Brain pericyte (primary cell): ENCODE measurements at regions not wholly inside any gene's neighbourhood (a gene's known extent, or its start where the extent isn't known, plus 50 kb on each side); places are given as distances from the start of the nearest gene placed in this dataset.

Source experiments
- DNase-seq: peaks from one replicate; pipeline ENCODE4 v3.0.0-alpha.2; 2012; ENCODE audit warnings: low read depth, low spot score

- no peak for DNase-seq
Measured at GRCh38 chr5:62017092-62017491, 288.9 kb upstream of the KIF2A start.

DNA sequence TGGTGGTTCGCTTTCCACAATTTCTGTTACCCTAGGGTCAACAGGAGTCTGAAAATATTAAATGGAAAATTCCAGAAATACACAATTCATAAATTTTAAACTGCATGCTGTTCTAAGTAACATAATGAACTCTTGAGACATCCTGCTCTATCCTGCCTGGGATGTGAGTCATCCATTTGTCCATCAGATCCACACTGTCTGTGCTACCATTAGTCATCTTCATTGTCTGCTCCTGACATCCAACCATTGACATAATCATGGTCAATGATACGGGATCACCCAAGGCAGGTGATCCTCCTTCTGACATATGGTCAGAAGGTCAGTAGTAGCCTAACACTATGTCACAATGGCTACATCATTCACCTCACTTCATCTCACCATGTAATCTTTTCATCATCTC lies 276.7 kb upstream of the KIF2A start:
- no peak for DNase-seq

DNA sequence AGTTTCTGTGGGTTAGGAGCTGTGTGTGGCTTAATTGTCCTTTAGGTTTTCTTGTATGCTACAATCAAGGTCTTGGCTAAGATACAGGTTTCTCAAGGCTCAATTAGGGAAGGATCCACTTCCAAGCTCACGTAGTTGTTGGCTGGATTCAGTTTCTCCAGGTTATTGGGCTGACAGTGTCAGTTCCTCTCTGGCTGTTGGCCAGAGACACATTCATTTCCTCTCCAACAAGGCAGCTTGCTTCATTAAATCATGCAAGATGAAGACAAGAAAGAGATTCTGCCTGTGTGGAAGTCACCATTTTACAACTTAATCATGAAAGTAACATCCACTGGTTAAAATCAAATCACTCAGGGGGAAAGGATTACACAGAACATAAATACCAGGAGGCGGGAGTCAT lies 275.7 kb upstream of the KIF2A start:
- DNase-seq = no peak

- no peak for DNase-seq
Measured at GRCh38 chr5:62038024-62038423, 268.0 kb upstream of the KIF2A start.

DNA sequence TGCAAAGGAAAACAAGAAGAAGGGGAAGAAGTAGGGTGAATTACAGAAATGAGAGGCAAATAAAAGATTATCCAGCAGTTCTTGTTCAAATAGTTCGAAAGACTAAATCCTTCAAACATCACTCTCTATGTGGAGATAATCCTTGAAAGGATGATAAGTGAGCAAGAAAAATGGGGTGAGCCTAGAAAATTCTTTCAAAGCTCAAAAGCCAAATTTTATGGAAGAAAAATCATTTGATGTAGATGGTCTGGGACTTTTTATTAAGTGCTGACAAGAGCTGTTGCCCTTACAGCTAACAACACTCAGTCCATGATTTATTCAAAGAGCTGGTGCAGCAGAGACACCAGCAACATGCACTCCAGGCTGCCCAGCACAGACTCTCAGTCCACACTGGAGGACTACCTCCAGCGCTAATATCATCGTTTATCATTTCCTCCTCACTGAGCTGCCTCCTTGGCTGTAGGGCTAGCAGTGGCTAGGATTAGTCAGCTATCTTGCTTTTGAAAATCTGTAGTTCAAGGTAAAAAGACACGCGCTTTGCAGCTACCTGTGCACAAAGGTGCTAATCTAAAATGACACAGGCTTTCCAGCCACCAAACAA lies 264.8 kb upstream of the KIF2A start:
- DNase-seq = no peak

- no peak for DNase-seq
Measured at GRCh38 chr5:62042007-62042406, 264.0 kb upstream of the KIF2A start.

DNA sequence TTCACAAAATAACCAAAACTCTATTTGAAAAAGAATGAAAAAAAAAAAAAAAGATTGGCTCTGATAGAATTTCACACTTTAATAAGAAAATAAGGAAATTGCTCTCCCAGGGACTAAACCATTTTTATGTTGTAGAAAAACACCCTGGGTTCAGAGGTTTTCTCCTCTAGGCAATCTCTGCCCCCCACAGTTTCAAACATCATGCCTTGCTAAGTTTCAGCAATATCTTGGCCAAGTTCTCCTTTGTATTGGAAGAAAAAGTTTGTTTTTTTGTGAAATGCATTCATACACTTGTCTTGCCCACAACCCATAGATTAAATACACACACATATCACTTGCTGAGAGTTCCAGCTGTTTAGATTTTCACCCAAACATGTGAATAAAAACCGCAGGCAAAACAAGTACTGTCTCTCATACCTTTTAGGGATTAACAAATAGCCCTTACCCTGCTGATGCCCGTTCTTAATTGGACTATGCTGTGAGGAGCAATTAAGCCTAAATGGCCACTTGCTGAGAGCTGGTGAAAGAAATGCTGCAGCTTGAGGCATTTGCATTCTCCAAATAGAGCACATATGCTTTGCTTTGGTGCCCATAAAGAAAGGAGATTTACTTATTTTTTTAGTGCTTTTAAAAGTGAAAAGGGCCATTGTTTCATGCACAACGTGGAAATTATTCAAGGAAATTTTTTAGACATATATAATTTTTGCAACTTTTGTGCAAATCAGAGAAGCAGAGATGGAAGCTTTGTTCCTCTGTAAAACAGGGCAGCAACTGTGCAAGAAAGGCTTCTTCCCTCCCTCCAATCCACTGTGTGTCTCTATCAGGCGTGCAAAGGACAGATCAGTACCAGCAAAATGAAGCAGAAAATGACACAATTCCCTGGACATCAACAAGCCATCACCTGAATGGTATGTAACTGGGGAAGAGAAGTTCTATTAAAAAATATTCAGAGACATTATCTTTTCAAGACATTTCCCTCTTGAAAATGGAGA lies 262.4 kb upstream of the KIF2A start:
- DNase-seq = no peak

- DNase-seq = no peak
Measured at GRCh38 chr5:62044989-62045388, 261.0 kb upstream of the KIF2A start.

- no peak for DNase-seq
Measured at GRCh38 chr5:62046191-62046590, 259.8 kb upstream of the KIF2A start.

DNA sequence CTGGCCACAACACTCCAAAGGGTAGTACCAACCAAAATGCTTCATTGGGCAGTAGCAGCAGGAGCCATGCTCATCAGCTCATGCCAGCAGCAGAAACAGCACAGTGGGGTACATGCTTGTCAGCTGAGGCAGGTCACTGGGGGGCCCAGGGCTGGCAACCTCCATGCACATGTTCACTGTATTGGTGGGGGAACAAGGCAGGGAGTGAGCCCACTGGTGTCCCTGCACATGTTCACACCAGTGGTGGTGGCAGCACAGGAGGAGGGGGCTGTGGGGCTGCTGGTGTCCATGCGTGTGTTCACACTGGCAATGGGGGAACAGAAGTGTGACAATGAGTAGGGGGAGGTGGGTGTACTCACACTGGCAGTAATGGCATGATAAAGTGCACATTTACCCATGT lies 254.3 kb upstream of the KIF2A start:
- no peak for DNase-seq

GRCh38 chr5:62059960-62060359 lies 246.0 kb upstream of the KIF2A start:
- no peak for DNase-seq

- no peak for DNase-seq
Measured at GRCh38 chr5:62065050-62065449, 241.0 kb upstream of the KIF2A start.

GRCh38 chr5:62066761-62067277 lies 239.2 kb upstream of the KIF2A start:
- DNase-seq = no peak

GRCh38 chr5:62068554-62068953 lies 237.5 kb upstream of the KIF2A start:
- DNase-seq = no peak

GRCh38 chr5:62077387-62077786 lies 228.6 kb upstream of the KIF2A start:
- no peak for DNase-seq

- no peak for DNase-seq
Measured at GRCh38 chr5:62077823-62078550, 228.0 kb upstream of the KIF2A start.

- DNase-seq = no peak
Measured at GRCh38 chr5:62082370-62082801, 223.6 kb upstream of the KIF2A start.

- no peak for DNase-seq
Measured at GRCh38 chr5:62083247-62083646, 222.8 kb upstream of the KIF2A start.

- no peak for DNase-seq
Measured at GRCh38 chr5:62083661-62084060, 222.3 kb upstream of the KIF2A start.

DNA sequence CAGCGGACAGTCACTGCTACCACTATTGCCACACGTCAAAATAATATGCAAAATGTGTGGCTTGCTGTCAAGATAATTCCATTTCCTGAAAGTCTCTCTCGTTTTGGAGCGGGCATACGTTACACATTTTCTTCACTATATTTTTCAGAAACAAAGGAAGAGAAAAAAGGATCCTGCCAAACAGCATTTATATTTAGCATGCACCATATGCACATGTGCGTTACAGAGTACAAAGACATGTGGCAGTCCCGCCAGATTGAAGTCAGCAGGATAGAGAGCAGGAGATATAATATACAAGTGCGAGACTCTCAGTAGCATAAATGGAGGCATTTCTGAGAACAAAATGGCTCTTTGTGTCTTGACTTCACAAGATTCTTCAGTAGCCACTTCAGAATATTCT lies 221.6 kb upstream of the KIF2A start:
- no peak for DNase-seq

DNA sequence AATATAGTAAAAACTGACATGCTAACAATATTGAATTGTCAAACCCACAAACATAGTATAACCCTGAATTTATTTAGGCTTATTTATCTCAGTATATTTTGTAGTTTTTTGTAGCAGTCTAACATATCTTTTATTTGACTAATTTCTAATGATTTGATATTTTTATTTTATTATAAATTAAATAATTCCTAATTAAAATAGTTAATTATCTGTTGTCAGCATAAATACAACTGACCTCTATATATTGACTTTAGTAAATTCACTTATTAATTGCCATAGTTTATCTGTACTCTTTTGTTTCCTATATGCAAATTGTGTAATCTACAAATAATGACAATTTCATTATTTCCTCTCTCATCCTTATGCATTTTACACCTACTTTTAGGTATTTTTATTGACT lies 215.1 kb upstream of the KIF2A start:
- no peak for DNase-seq

- no peak for DNase-seq
Measured at GRCh38 chr5:62093411-62093810, 212.6 kb upstream of the KIF2A start.
